Osteoblast (primary cell): ENCODE measurements at regions not wholly inside any gene's neighbourhood (a gene's known extent, or its start where the extent isn't known, plus 50 kb on each side); places are given as distances from the start of the nearest gene placed in this dataset.

ENCODE experiments used
- DNase-seq: peaks from one replicate; pipeline ENCODE4 v3.0.0; 2011; ENCODE audit warnings: low spot score, mixed read lengths; ENCODE audit not compliant: insufficient read length; ENCODE audit errors: missing footprints
- H2AFZ ChIP-seq: 2 replicates; pipeline ENCODE4 v1.6.0; 2011; ENCODE audit warnings: mild to moderate bottlenecking, low read length
- H3K27ac ChIP-seq: 2 replicates; pipeline ENCODE4 v1.5.1; 2011; ENCODE audit warnings: mild to moderate bottlenecking, low read depth, low read length, moderate library complexity
- H3K27me3 ChIP-seq: 2 replicates; pipeline ENCODE4 v1.6.0; 2012; ENCODE audit warnings: mild to moderate bottlenecking, control low read depth, inconsistent platforms, low read length, moderate library complexity; ENCODE audit not compliant: insufficient read depth
- H3K36me3 ChIP-seq: 2 replicates; pipeline ENCODE4 v1.5.1; 2011; ENCODE audit warnings: mild to moderate bottlenecking, low read length, control low read depth, moderate library complexity; ENCODE audit not compliant: insufficient read depth
- H3K4me1 ChIP-seq: 2 replicates; pipeline ENCODE4 v1.5.1; 2011; ENCODE audit warnings: mild to moderate bottlenecking, low read length, control low read depth, moderate library complexity; ENCODE audit not compliant: insufficient read depth
- H3K4me2 ChIP-seq: 2 replicates; pipeline ENCODE4 v1.6.0; 2011; ENCODE audit warnings: mild to moderate bottlenecking, low read length; ENCODE audit not compliant: insufficient read depth
- H3K4me3 ChIP-seq: fragments of 200-600 bp; sonication (generic); 3 replicates; pipeline ENCODE4 v1.5.1; 2012; ENCODE audit warnings: mild to moderate bottlenecking, low read length, inconsistent platforms; ENCODE audit not compliant: insufficient read depth
- H3K79me2 ChIP-seq: 2 replicates; pipeline ENCODE4 v1.6.0; 2012; ENCODE audit warnings: mild to moderate bottlenecking, low read length, control low read depth, inconsistent platforms; ENCODE audit not compliant: insufficient read depth
- H3K9me3 ChIP-seq: 2 replicates; pipeline ENCODE4 v1.5.1; 2011; ENCODE audit warnings: low read depth, low read length, control low read depth
- H4K20me1 ChIP-seq: 2 replicates; pipeline ENCODE4 v1.6.0; 2012; ENCODE audit warnings: mild to moderate bottlenecking, low read length, control low read depth; ENCODE audit not compliant: insufficient read depth
- CTCF ChIP-seq: IDR thresholded peaks from 2 replicates; pipeline ENCODE4 v1.5.1; 2011; ENCODE audit warnings: mild to moderate bottlenecking, low read depth, low read length, moderate library complexity; ENCODE audit errors: extremely low read depth

- H3K79me2 ChIP-seq: no peaks in the 10 kb centered on the region
- no peaks in the 10 kb centered on the region for H3K36me3 ChIP-seq
- no peaks in the 10 kb centered on the region for H3K27me3 ChIP-seq
- peak; percentile 18 for DNase-seq
- no peak overlapping the region for H3K4me2 ChIP-seq
- no peaks in the 10 kb centered on the region for H3K4me1 ChIP-seq
- H3K27ac ChIP-seq: no peak overlapping the region
- no peaks in the 10 kb centered on the region for H4K20me1 ChIP-seq
- H2AFZ ChIP-seq: no peak overlapping the region
- no peak for TF ChIP-seq CTCF
- H3K4me3 ChIP-seq: no peak overlapping the region
- no peaks in the 10 kb centered on the region for H3K9me3 ChIP-seq
Measured at GRCh38 chr2:57850415-57851130, 196.0 kb upstream of the VRK2 start.

- no peak for TF ChIP-seq CTCF
- no peaks in the 10 kb centered on the region for H3K4me1 ChIP-seq
- DNase-seq: no peak
- H3K27me3 ChIP-seq: peaks cover 2% of the 10 kb centered on the region
- H4K20me1 ChIP-seq: no peaks in the 10 kb centered on the region
- no peak overlapping the region for H3K4me3 ChIP-seq
- no peaks in the 10 kb centered on the region for H3K79me2 ChIP-seq
- no peak overlapping the region for H3K4me2 ChIP-seq
- H3K9me3 ChIP-seq: no peaks in the 10 kb centered on the region
- no peak overlapping the region for H3K27ac ChIP-seq
- no peaks in the 10 kb centered on the region for H3K36me3 ChIP-seq
- H2AFZ ChIP-seq: no peak overlapping the region
Measured at GRCh38 chr2:57855212-57855611, 191.4 kb upstream of the VRK2 start.

- Histone ChIP-seq H3K9me3 (no peaks in the 10 kb centered on the region), H4K20me1 (no peaks in the 10 kb centered on the region), H2AFZ (no peak overlapping the region), H3K36me3 (no peaks in the 10 kb centered on the region), H3K4me1 (no peaks in the 10 kb centered on the region), H3K4me3 (no peak overlapping the region), H3K27ac (no peak overlapping the region), H3K27me3 (peaks cover 9% of the 10 kb centered on the region), H3K79me2 (no peaks in the 10 kb centered on the region), H3K4me2 (no peak overlapping the region)
- no peak for DNase-seq
- TF ChIP-seq CTCF: no peak
Measured at GRCh38 chr2:57859755-57860154, 186.9 kb upstream of the VRK2 start.

- Histone ChIP-seq H3K9me3 (no peaks in the 10 kb centered on the region), H3K79me2 (no peaks in the 10 kb centered on the region), H3K4me2 (no peak overlapping the region), H3K4me3 (no peak overlapping the region), H3K36me3 (no peaks in the 10 kb centered on the region), H4K20me1 (no peaks in the 10 kb centered on the region), H2AFZ (no peak overlapping the region), H3K27ac (no peak overlapping the region), H3K27me3 (peaks cover 12% of the 10 kb centered on the region), H3K4me1 (no peaks in the 10 kb centered on the region)
- DNase-seq: no peak
- TF ChIP-seq CTCF: no peak
Measured at GRCh38 chr2:57862153-57862552, 184.5 kb upstream of the VRK2 start.
